B cell (primary cell): ENCODE measurements at regions not wholly inside any gene's neighbourhood (a gene's known extent, or its start where the extent isn't known, plus 50 kb on each side); places are given as distances from the start of the nearest gene placed in this dataset.

Experiments used
- ATAC-seq: fragments of 200-7000 bp; cut with Tn5 transposase; one replicate; pipeline ENCODE4 v1.10.0; 2021; ENCODE audit warnings: low read depth, mild to moderate bottlenecking, moderate number of reproducible peaks, moderate library complexity
- CTCF ChIA-PET: fragments of 350-600 bp; sonication (Branson Sonifier 250); formaldehyde crosslinking; loops from one replicate; lab custom pipeline; 2021; ENCODE audit warnings: antibody characterized with exemption, inconsistent platforms; lab: Charles Lee
- POLR2A ChIA-PET: fragments of 350-600 bp; sonication (Branson Sonifier 250); formaldehyde crosslinking; loops from one replicate; lab custom pipeline; 2021; ENCODE audit warnings: antibody characterized with exemption; lab: Charles Lee
- DNase-seq: peaks from one replicate; pipeline ENCODE4 v3.0.0; 2013
- H2AFZ ChIP-seq: 2 replicates; pipeline ENCODE4 v1.6.1; 2012; ENCODE audit warnings: mild to moderate bottlenecking, low read depth, low read length; ENCODE audit not compliant: insufficient read depth, poor library complexity, severe bottlenecking
- H3K27ac ChIP-seq, 2 donors: 1 replicate in 1 of 2; 2 replicates in 1 of 2; pipeline ENCODE4 v1.5.1; 2012 to 2013; ENCODE audit warnings: low read length in 2 of 2, mild to moderate bottlenecking in 2 of 2, moderate library complexity in 1 of 2
- H3K27me3 ChIP-seq, 4 experiments: fragments of 200-600 bp in 1 of 4; sonication (generic) in 1 of 4; replicated peaks in 1 of 4; 1 replicate in 2 of 4; 2 replicates in 2 of 4; pipeline versions ENCODE4 v1.6.1 to v1.7.0; 2013 to 2016; ENCODE audit warnings: low read length in 3 of 4, mild to moderate bottlenecking in 2 of 4, mixed read lengths in 1 of 4, moderate library complexity in 1 of 4; ENCODE audit not compliant: insufficient read depth in 4 of 4, control insufficient read depth in 3 of 4; ENCODE audit errors: control extremely low read depth in 1 of 4
- H3K36me3 ChIP-seq, 2 experiments: replicated peaks in 1 of 2; 1 replicate in 1 of 2; 2 replicates in 1 of 2; pipeline versions ENCODE4 v1.6.1 to v1.7.1; 2013; ENCODE audit warnings: low read length in 1 of 2; ENCODE audit not compliant: insufficient read depth in 2 of 2, control insufficient read depth in 1 of 2; ENCODE audit errors: control extremely low read depth in 1 of 2, extremely low read depth in 1 of 2
- H3K4me1 ChIP-seq, 2 donors: fragments of 200-600 bp in 1 of 2; sonication (generic) in 1 of 2; 1 replicate in 1 of 2; 2 replicates in 1 of 2; pipeline versions ENCODE4 v1.5.1 to v1.6.1; 2013 to 2017; ENCODE audit warnings: low read length in 2 of 2; ENCODE audit not compliant: control insufficient read depth in 2 of 2, insufficient read depth in 2 of 2
- H3K4me2 ChIP-seq: replicated peaks from 2 replicates; pipeline ENCODE3; 2012; ENCODE audit warnings: mild to moderate bottlenecking, low read depth, low read length; ENCODE audit not compliant: poor library complexity, severe bottlenecking
- H3K4me3 ChIP-seq, 5 experiments: fragments of 200-600 bp in 1 of 5; sonication (generic) in 1 of 5; 1 replicate in 3 of 5; 2 replicates in 2 of 5; pipeline versions ENCODE4 v1.5.1 to v1.7.0; 2011 to 2016; ENCODE audit warnings: low read length in 4 of 5, mild to moderate bottlenecking in 4 of 5, low read depth in 2 of 5, control low read depth in 1 of 5, moderate library complexity in 1 of 5; ENCODE audit not compliant: insufficient read depth in 1 of 5; ENCODE audit errors: control extremely low read depth in 1 of 5, extremely low read depth in 1 of 5
- H3K79me2 ChIP-seq: fragments of 200-600 bp; sonication (generic); one replicate; pipeline ENCODE4 v1.6.0; 2016; ENCODE audit warnings: low read length; ENCODE audit not compliant: control insufficient read depth, insufficient read depth
- H3K9ac ChIP-seq: fragments of 200-600 bp; sonication (generic); 2 replicates; pipeline ENCODE4 v1.6.1; 2017; ENCODE audit warnings: mild to moderate bottlenecking, low read length, moderate library complexity
- H3K9me3 ChIP-seq, 3 donors: one replicate each; pipeline versions ENCODE4 v1.6.1 to v1.7.1; 2013; ENCODE audit warnings: low read length in 2 of 3; ENCODE audit not compliant: control insufficient read depth in 2 of 3, insufficient read depth in 1 of 3; ENCODE audit errors: control extremely low read depth in 1 of 3
- H4K20me1 ChIP-seq: 2 replicates; pipeline ENCODE4 v1.6.0; 2012; ENCODE audit warnings: mild to moderate bottlenecking, low read length; ENCODE audit not compliant: insufficient read depth, control insufficient read depth, poor library complexity, severe bottlenecking
- H3K27ac Mint-ChIP-seq: one replicate; pipeline ENCODE4 v1.8.0; 2021; ENCODE audit warnings: mixed read lengths
- H3K27me3 Mint-ChIP-seq: one replicate; pipeline ENCODE4 v1.8.0; 2021; ENCODE audit warnings: mixed read lengths
- H3K4me1 Mint-ChIP-seq: one replicate; pipeline ENCODE4 v1.8.0; 2021; ENCODE audit warnings: mixed read lengths
- H3K4me3 Mint-ChIP-seq: one replicate; pipeline ENCODE4 v1.8.0; 2021; ENCODE audit warnings: mixed read lengths
- H3K9me3 Mint-ChIP-seq: one replicate; pipeline ENCODE4 v1.8.0; 2022; ENCODE audit warnings: mixed read lengths; ENCODE audit not compliant: insufficient read depth
- CTCF ChIP-seq: fragments of 200-600 bp; IDR thresholded peaks from one replicate; pipeline ENCODE4 v1.8.0; 2022; ENCODE audit warnings: antibody characterized with exemption, mild to moderate bottlenecking
- EZH2 ChIP-seq: IDR thresholded peaks from 2 replicates; pipeline ENCODE4 v1.6.1; 2012; ENCODE audit warnings: borderline replicate concordance, low read depth, mild to moderate bottlenecking, moderate library complexity, low read length; ENCODE audit not compliant: insufficient read depth, poor library complexity, severe bottlenecking
- WGBS: methylation state at CpG from one replicate; pipeline ENCODE4 v1.1.5; 2013; ENCODE audit warnings: missing lambda C conversion rate; ENCODE audit not compliant: insufficient coverage; 5-methylcytosine and 5-hydroxymethylcytosine counted together
- intact Hi-C: fragments of 100-400 bp; cut with micrococcal nuclease; formaldehyde crosslinking; loops from one replicate; pipeline ENCODE4 v1.10.0; 2022

GRCh38 chr3:104717828-104718196, 648.9 kb upstream of the ALCAM start:
- intact Hi-C loops = loop anchor here (1.0 to 5.0 kb wide), 2 partner anchors 196 to 649 kb away; partner anchors contain the start of gene ALCAM
- no peaks in the 10 kb centered on the region for H3K79me2 ChIP-seq
- Mint-ChIP-seq H3K4me3 (peak overlapping the region; percentile 72), H3K4me1 (peaks cover 22% of the 10 kb centered on the region), H3K27ac (peak overlapping the region; percentile 89), H3K9me3 (no peaks in the 10 kb centered on the region), H3K27me3 (no peaks in the 10 kb centered on the region)
- no peaks in the 10 kb centered on the region for H3K27me3 ChIP-seq
- WGBS = no CpG with 5 or more reads among the region's 3 CpGs
- H2AFZ ChIP-seq = peak overlapping the region; percentile 26
- peaks cover 12 to 14% of the 10 kb centered on the region in 2 donors for H3K4me1 ChIP-seq
- POLR2A ChIA-PET = interaction anchor here (1.2 kb wide), 1 partner anchor 650 kb away, joined by 3 read pairs; no protein-coding TSS in a partner anchor
- TF ChIP-seq CTCF (no peak), EZH2 (no peak)
- peak overlapping the region; percentile 41 for H3K9ac ChIP-seq
- H4K20me1 ChIP-seq = no peaks in the 10 kb centered on the region
- H3K4me2 ChIP-seq = peak overlapping the region; percentile 47
- H3K27ac ChIP-seq = peak overlapping the region; percentile 74 to 84
- CTCF ChIA-PET = interaction anchor here (1.0 to 1.3 kb wide), 2 partner anchors 13 to 647 kb away, joined by 3 to 4 read pairs; no protein-coding TSS in a partner anchor
- H3K4me3 ChIP-seq = peak overlapping the region in 2 of 5 experiments; percentile 32 to 39
- DNase-seq (peak; percentile 57), ATAC-seq (peak; percentile 58)
- H3K9me3 ChIP-seq = peaks cover 0 to 5% (median 1%) of the 10 kb centered on the region in 3 donors
- H3K36me3 ChIP-seq = no peaks in the 10 kb centered on the region

GRCh38 chr3:104723000-104723399, 643.7 kb upstream of the ALCAM start:
- no peak overlapping the region for H3K4me3 ChIP-seq
- H3K9me3 Mint-ChIP-seq = no peaks in the 10 kb centered on the region
- ATAC-seq (no peak), DNase-seq (peak; percentile 7)
- peaks cover 0 to 1% (median 0%) of the 10 kb centered on the region in 3 donors for H3K9me3 ChIP-seq
- intact Hi-C loops = no loop called here
- no peaks in the 10 kb centered on the region for H3K79me2 ChIP-seq
- H3K27ac Mint-ChIP-seq = peak overlapping the region; percentile 3
- TF ChIP-seq EZH2 = no peak
- TF ChIP-seq CTCF = no peak
- H3K27me3 ChIP-seq = no peaks in the 10 kb centered on the region
- H3K9ac ChIP-seq = no peak overlapping the region
- no peaks in the 10 kb centered on the region for H3K27me3 Mint-ChIP-seq
- WGBS = no CpG with 5 or more reads among the region's 4 CpGs
- no peak overlapping the region for H2AFZ ChIP-seq
- H3K36me3 ChIP-seq = no peaks in the 10 kb centered on the region
- H3K4me3 Mint-ChIP-seq = no peak overlapping the region
- peaks cover 7% of the 10 kb centered on the region for H3K4me1 Mint-ChIP-seq
- no peak overlapping the region for H3K27ac ChIP-seq
- CTCF ChIA-PET = no interaction called here
- H3K4me2 ChIP-seq = peak overlapping the region; percentile 20
- POLR2A ChIA-PET = no interaction called here
- H4K20me1 ChIP-seq = no peaks in the 10 kb centered on the region
- H3K4me1 ChIP-seq = peaks cover 3 to 4% of the 10 kb centered on the region in 2 donors
